SK-N-SH (cell line): ENCODE measurements at regions not wholly inside any gene's neighbourhood (a gene's known extent, or its start where the extent isn't known, plus 50 kb on each side); places are given as distances from the start of the nearest gene placed in this dataset.

ENCODE experiments used
- CTCF ChIP-seq: fragments of 200-600 bp; sonication (generic); IDR thresholded peaks from 2 replicates; pipeline ENCODE4 v1.6.1; 2017; ENCODE audit warnings: antibody characterized with exemption, mild to moderate bottlenecking, moderate library complexity
- ELF1 ChIP-seq: IDR thresholded peaks from 2 replicates; pipeline ENCODE4 v1.4.0; 2012
- EP300 ChIP-seq, 2 experiments: IDR thresholded peaks; 2 replicates each; pipeline versions ENCODE4 v1.4.0 to v1.6.1; 2012; ENCODE audit warnings: borderline replicate concordance in 1 of 2, low read depth in 1 of 2, low read length in 1 of 2
- PBX3 ChIP-seq: IDR thresholded peaks from 2 replicates; pipeline ENCODE4; 2012
- POLR2AphosphoS5 ChIP-seq: IDR thresholded peaks from 2 replicates; pipeline ENCODE4 v1.6.1; 2012; ENCODE audit warnings: low read depth, low read length
- RCOR1 ChIP-seq: fragments of 150-350 bp; IDR thresholded peaks from 2 replicates; pipeline ENCODE4 v1.6.1; 2017; ENCODE audit warnings: antibody characterized with exemption, low read length
- RFX5 ChIP-seq: IDR thresholded peaks from 2 replicates; pipeline ENCODE4 v1.6.1; 2012; ENCODE audit warnings: mild to moderate bottlenecking, improper control_type of control experiment, low read length
- TAF1 ChIP-seq: IDR thresholded peaks from 2 replicates; pipeline ENCODE4 v1.6.1; 2012; ENCODE audit warnings: low read depth, mild to moderate bottlenecking, low read length, moderate library complexity, borderline replicate concordance
- TEAD4 ChIP-seq: IDR thresholded peaks from 2 replicates; pipeline ENCODE4 v1.4.0; 2012; ENCODE audit warnings: mild to moderate bottlenecking, borderline replicate concordance; ENCODE audit not compliant: insufficient read depth
- USF1 ChIP-seq: IDR thresholded peaks from 2 replicates; pipeline ENCODE4 v1.4.0; 2012; ENCODE audit warnings: low read depth, borderline replicate concordance
- YY1 ChIP-seq: IDR thresholded peaks from 2 replicates; pipeline ENCODE4 v1.4.0; 2012; ENCODE audit warnings: low read depth, mild to moderate bottlenecking

- no peak for TF ChIP-seq YY1
- TF ChIP-seq CTCF, result no peak
- no peak for TF ChIP-seq EP300 (IDR thresholded peaks at IDR 0.05; ENCODE audit: borderline replicate concordance in 1 of 2, low read depth in 1 of 2, low read length in 1 of 2)
- no peak for TF ChIP-seq RFX5
- no peak for TF ChIP-seq RCOR1
- no peak for TF ChIP-seq TEAD4
- no peak for TF ChIP-seq POLR2AphosphoS5
- no peak for TF ChIP-seq TAF1
- TF ChIP-seq USF1, result no peak
- no peak for TF ChIP-seq PBX3
- TF ChIP-seq ELF1, result no peak
Observed at GRCh38 chr22:34161431-34162123, 241.3 kb upstream of the LARGE1 start.
